ENCODE measurements at regions not wholly inside any gene's neighbourhood (a gene's known extent, or its start where the extent isn't known, plus 50 kb on each side); places are given as distances from the start of the nearest gene placed in this dataset.

- Histone ChIP-seq H3K4me2 (no peak overlapping the region), H4K20me1 (ENCODE audit: insufficient read depth) (no peaks in the 10 kb centered on the region), H3K9ac (no peak overlapping the region), H3K4me1 (ENCODE audit: control insufficient read depth in 1 of 2, insufficient read depth in 2 of 2, low read depth in 1 of 2, low read length in 1 of 2) (no peaks in the 10 kb centered on the region), H3K4me3 (ENCODE audit: low read depth in 2 of 2, low read length in 1 of 2) (no peak overlapping the region), H3K36me3 (replicated peaks in 1 of 2; ENCODE audit: control insufficient read depth in 1 of 2, insufficient read depth in 2 of 2, low read length in 1 of 2) (no peaks in the 10 kb centered on the region), H3F3A (replicated peaks; ENCODE audit: insufficient read depth) (no peaks in the 10 kb centered on the region), H2AFZ (ENCODE audit: low read depth) (no peak overlapping the region), H3K9me2 (no peaks in the 10 kb centered on the region), H3K9me3 (no peaks in the 10 kb centered on the region), H3K27ac (ENCODE audit: low read depth in 2 of 2, low read length in 1 of 2) (no peak overlapping the region), H3K79me2 (ENCODE audit: insufficient read depth) (no peaks in the 10 kb centered on the region), H3K27me3 (ENCODE audit: insufficient read depth) (no peaks in the 10 kb centered on the region)
- no peak for DNase-seq
- CTCF ChIA-PET, result no interaction called here
- POLR2A ChIA-PET, result no interaction called here
- 0% methylated on average over 3 of the region's 3 CpGs for WGBS (ENCODE audit: low lambda C conversion rate)
- TF ChIP-seq USF2 (IDR thresholded peaks at IDR 0.05; ENCODE audit: borderline replicate concordance, low read depth, low read length) (no peak), FOSL2 (IDR thresholded peaks at IDR 0.05; ENCODE audit: borderline replicate concordance, low read depth) (no peak), JUND (IDR thresholded peaks at IDR 0.05) (no peak), USF1 (IDR thresholded peaks at IDR 0.05; ENCODE audit: borderline replicate concordance, low read depth) (no peak), TEAD4 (IDR thresholded peaks at IDR 0.05; ENCODE audit: borderline replicate concordance, insufficient read depth) (no peak), PBX3 (IDR thresholded peaks at IDR 0.05) (no peak), CTCF (IDR thresholded peaks at IDR 0.05) (no peak), YY1 (IDR thresholded peaks at IDR 0.05; ENCODE audit: low read depth) (no peak), POLR2AphosphoS5 (IDR thresholded peaks at IDR 0.05; ENCODE audit: low read depth, low read length) (no peak), FOXJ3 (CRISPR knock-in tag; IDR thresholded peaks at IDR 0.05) (no peak)
Observed at GRCh38 chr6:125596020-125596419, 153.4 kb upstream of the HEY2 start.

- Histone ChIP-seq H3F3A (replicated peaks; ENCODE audit: insufficient read depth) (no peaks in the 10 kb centered on the region), H3K4me3 (ENCODE audit: low read depth in 2 of 2, low read length in 1 of 2) (no peak overlapping the region), H2AFZ (ENCODE audit: low read depth) (peak overlapping the region; percentile 29; the same call in 1 of the 2 replicates), H3K9me2 (no peaks in the 10 kb centered on the region), H3K9me3 (no peaks in the 10 kb centered on the region), H3K79me2 (ENCODE audit: insufficient read depth) (no peaks in the 10 kb centered on the region), H3K36me3 (replicated peaks in 1 of 2; ENCODE audit: control insufficient read depth in 1 of 2, insufficient read depth in 2 of 2, low read length in 1 of 2) (no peaks in the 10 kb centered on the region), H3K9ac (no peak overlapping the region), H4K20me1 (ENCODE audit: insufficient read depth) (no peaks in the 10 kb centered on the region), H3K4me2 (no peak overlapping the region), H3K4me1 (ENCODE audit: control insufficient read depth in 1 of 2, insufficient read depth in 2 of 2, low read depth in 1 of 2, low read length in 1 of 2) (no peaks in the 10 kb centered on the region), H3K27me3 (ENCODE audit: insufficient read depth) (no peaks in the 10 kb centered on the region), H3K27ac (ENCODE audit: low read depth in 2 of 2, low read length in 1 of 2) (no peak overlapping the region)
- CTCF ChIA-PET, result no interaction called here
- POLR2A ChIA-PET, result no interaction called here
- WGBS (ENCODE audit: low lambda C conversion rate), result 16% methylated on average over 5 of the region's 7 CpGs
- DNase-seq, result no peak
- TF ChIP-seq NFIC (IDR thresholded peaks at IDR 0.05; ENCODE audit: borderline replicate concordance) (no peak), POLR2AphosphoS5 (IDR thresholded peaks at IDR 0.05; ENCODE audit: low read depth, low read length) (no peak), ZBTB33 (IDR thresholded peaks at IDR 0.05; ENCODE audit: borderline replicate concordance, low read depth) (no peak), IRF3 (IDR thresholded peaks at IDR 0.05; ENCODE audit: low read depth, low read length) (no peak), TEAD4 (IDR thresholded peaks at IDR 0.05; ENCODE audit: borderline replicate concordance, insufficient read depth) (no peak), JUND (IDR thresholded peaks at IDR 0.05) (no peak), YY1 (IDR thresholded peaks at IDR 0.05; ENCODE audit: low read depth) (no peak), NRF1 (IDR thresholded peaks at IDR 0.05; ENCODE audit: low read depth, low read length) (no peak), CTCF (IDR thresholded peaks at IDR 0.05) (no peak), RXRA (IDR thresholded peaks at IDR 0.05; ENCODE audit: borderline replicate concordance, low read depth) (no peak)
Observed at GRCh38 chr6:125597411-125598253, 151.8 kb upstream of the HEY2 start.
